ENCODE measurements at regions not wholly inside any gene's neighbourhood (a gene's known extent, or its start where the extent isn't known, plus 50 kb on each side); places are given as distances from the start of the nearest gene placed in this dataset.

DNA sequence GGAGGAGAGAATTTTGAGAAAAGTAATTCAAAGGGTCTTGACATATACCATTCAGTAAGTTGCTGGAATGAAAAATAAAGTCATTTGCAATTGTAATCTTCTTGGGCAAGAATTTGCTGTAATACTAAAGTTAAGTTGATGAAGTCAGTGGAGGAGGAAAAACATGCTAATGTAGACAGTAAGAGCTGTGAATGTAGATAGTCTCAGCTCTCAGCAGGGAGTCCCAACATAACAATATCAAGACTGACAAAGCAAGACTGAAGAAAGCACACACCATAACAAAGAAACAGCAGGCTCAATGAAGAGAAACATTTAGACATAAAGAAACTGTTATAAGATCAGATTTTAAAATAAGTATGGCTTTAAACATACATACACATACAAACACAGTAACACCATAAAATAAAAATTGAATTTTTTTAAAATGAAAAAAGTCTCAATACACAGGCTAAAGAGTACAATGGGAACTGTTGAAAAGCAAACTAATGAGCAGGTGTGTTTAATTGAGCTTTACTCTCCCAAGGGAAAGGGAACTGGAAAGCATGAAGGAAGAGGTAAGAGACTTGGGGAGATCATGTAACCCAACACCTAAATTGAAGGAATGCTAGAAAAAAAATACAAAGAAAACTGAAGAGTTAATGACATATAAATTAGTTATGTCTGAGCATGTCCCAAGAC, 336.3 kb upstream of the NCAM2 start:
- no peaks in the 10 kb centered on the region for H3K36me3 ChIP-seq (ENCODE audit: control insufficient read depth, insufficient read depth, low read length)
- H3K9ac ChIP-seq (ENCODE audit: insufficient read depth in 1 of 2, low read depth in 2 of 2, low read length in 2 of 2) = no peak overlapping the region
- no peaks in the 10 kb centered on the region for H4K20me1 ChIP-seq (replicated peaks; ENCODE audit: control insufficient read depth, insufficient read depth, low read length)
- BruUV-seq (replicated peaks) = no TSS peak
- intact Hi-C loops (cut with micrococcal nuclease) = no loop called here
- no peak overlapping the region for H3K27ac ChIP-seq (ENCODE audit: extremely low read depth, low read depth, low read length)
- no peak overlapping the region for H2AFZ ChIP-seq (ENCODE audit: low read depth, low read length)
- ChIA-PET POLR2A (interaction anchor here (0.6 kb wide), 1 partner anchor 42 kb away, joined by 3 read pairs; no protein-coding TSS in a partner anchor), CTCF (ENCODE audit: low intra/inter-chr PET ratio) (no interaction called here)
- H3K9me3 ChIP-seq (replicated peaks; ENCODE audit: control insufficient read depth, insufficient read depth, low read depth, low read length) = no peaks in the 10 kb centered on the region
- H3K4me1 ChIP-seq (replicated peaks in 1 of 2; ENCODE audit: control insufficient read depth in 2 of 2, insufficient read depth in 2 of 2, low read length in 2 of 2) = no peaks in the 10 kb centered on the region
- H3K79me2 ChIP-seq (ENCODE audit: control insufficient read depth, insufficient read depth, low read length) = no peaks in the 10 kb centered on the region
- in situ Hi-C loops (cut with MboI) = no loop called here
- no peaks in the 10 kb centered on the region for H3K9me1 ChIP-seq (ENCODE audit: control insufficient read depth, insufficient read depth, low read length)
- H3K4me2 ChIP-seq (ENCODE audit: insufficient read depth, low read length) = no peak overlapping the region
- no peaks in the 10 kb centered on the region for H3K27me3 ChIP-seq (ENCODE audit: control insufficient read depth in 2 of 2, insufficient read depth in 2 of 2, low read length in 2 of 2)
- TF ChIP-seq MCM5 (IDR thresholded peaks at IDR 0.05; ENCODE audit: low read depth) (no peak), ZNF12 (CRISPR knock-in tag; IDR thresholded peaks at IDR 0.05) (no peak)
- peak in 1 of 4 experiments; percentile 7 for DNase-seq (ENCODE audit: extremely low read depth in 1 of 4, low spot score in 3 of 4)
- no peak for FAIRE-seq
- ATAC-seq = no peak
- H3K4me3 ChIP-seq = no peak overlapping the region

DNA sequence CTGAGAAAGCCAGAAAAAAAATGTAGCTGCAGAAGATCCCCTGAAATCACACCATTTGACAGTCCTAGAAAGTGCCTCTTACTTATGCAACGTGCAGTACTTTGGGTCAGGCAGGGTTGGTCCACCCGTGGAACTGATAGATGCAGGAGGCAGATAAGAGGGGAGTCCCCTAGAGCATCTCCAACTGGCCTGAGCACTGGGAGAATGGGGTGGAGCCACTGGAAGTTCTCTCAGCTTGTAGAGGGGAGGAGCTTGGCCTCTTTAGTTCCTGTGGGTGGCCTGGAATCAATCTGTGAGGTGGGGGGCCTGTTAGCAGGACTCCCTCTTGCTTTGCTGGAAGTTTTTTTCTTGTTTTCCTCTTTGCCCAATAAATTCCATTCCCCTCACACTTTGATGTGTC, 335.7 kb upstream of the NCAM2 start:
- Histone ChIP-seq H3K9ac (ENCODE audit: insufficient read depth in 1 of 2, low read depth in 2 of 2, low read length in 2 of 2) (no peak overlapping the region), H3K4me3 (no peak overlapping the region), H4K20me1 (replicated peaks; ENCODE audit: control insufficient read depth, insufficient read depth, low read length) (no peaks in the 10 kb centered on the region), H3K27ac (ENCODE audit: extremely low read depth, low read depth, low read length) (no peak overlapping the region), H3K27me3 (ENCODE audit: control insufficient read depth in 2 of 2, insufficient read depth in 2 of 2, low read length in 2 of 2) (no peaks in the 10 kb centered on the region), H3K9me1 (ENCODE audit: control insufficient read depth, insufficient read depth, low read length) (no peaks in the 10 kb centered on the region), H3K4me1 (replicated peaks in 1 of 2; ENCODE audit: control insufficient read depth in 2 of 2, insufficient read depth in 2 of 2, low read length in 2 of 2) (no peaks in the 10 kb centered on the region), H2AFZ (ENCODE audit: low read depth, low read length) (no peak overlapping the region), H3K36me3 (ENCODE audit: control insufficient read depth, insufficient read depth, low read length) (no peaks in the 10 kb centered on the region), H3K9me3 (replicated peaks; ENCODE audit: control insufficient read depth, insufficient read depth, low read depth, low read length) (no peaks in the 10 kb centered on the region), H3K79me2 (ENCODE audit: control insufficient read depth, insufficient read depth, low read length) (no peaks in the 10 kb centered on the region), H3K4me2 (ENCODE audit: insufficient read depth, low read length) (no peak overlapping the region)
- intact Hi-C loops (cut with micrococcal nuclease) = no loop called here
- peak; percentile 18; the same call in 1 of the 2 replicates for TF ChIP-seq CTBP1 (IDR thresholded peaks at IDR 0.05; ENCODE audit: borderline replicate concordance)
- TF ChIP-seq, protein P1, sequence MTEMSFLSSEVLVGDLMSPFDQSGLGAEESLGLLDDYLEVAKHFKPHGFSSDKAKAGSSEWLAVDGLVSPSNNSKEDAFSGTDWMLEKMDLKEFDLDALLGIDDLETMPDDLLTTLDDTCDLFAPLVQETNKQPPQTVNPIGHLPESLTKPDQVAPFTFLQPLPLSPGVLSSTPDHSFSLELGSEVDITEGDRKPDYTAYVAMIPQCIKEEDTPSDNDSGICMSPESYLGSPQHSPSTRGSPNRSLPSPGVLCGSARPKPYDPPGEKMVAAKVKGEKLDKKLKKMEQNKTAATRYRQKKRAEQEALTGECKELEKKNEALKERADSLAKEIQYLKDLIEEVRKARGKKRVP (CRISPR knock-in tag; IDR thresholded peaks at IDR 0.05) = no peak
- WGBS (ENCODE audit: insufficient coverage, low coverage, missing lambda C conversion rate) = 0% methylated on average over 2 of the region's 2 CpGs
- in situ Hi-C loops (cut with MboI) = no loop called here
- CTCF ChIA-PET (ENCODE audit: low intra/inter-chr PET ratio) = no interaction called here
- no TSS peak for BruUV-seq (replicated peaks)
- ATAC-seq (no peak), FAIRE-seq (no peak), DNase-seq (ENCODE audit: extremely low read depth in 1 of 4, low spot score in 3 of 4) (peak in 1 of 4 experiments; percentile 8)
- POLR2A ChIA-PET = interaction anchor here (0.6 kb wide), 1 partner anchor 43 kb away, joined by 3 read pairs; no protein-coding TSS in a partner anchor

Data from K562 (cell line).